Fibroblast of skin of right biceps (primary cell): ENCODE measurements at regions not wholly inside any gene's neighbourhood (a gene's known extent, or its start where the extent isn't known, plus 50 kb on each side); places are given as distances from the start of the nearest gene placed in this dataset.

Source experiments
- DNase-seq: peaks from one replicate; pipeline ENCODE4 v3.0.0-alpha.2; 2013

DNA sequence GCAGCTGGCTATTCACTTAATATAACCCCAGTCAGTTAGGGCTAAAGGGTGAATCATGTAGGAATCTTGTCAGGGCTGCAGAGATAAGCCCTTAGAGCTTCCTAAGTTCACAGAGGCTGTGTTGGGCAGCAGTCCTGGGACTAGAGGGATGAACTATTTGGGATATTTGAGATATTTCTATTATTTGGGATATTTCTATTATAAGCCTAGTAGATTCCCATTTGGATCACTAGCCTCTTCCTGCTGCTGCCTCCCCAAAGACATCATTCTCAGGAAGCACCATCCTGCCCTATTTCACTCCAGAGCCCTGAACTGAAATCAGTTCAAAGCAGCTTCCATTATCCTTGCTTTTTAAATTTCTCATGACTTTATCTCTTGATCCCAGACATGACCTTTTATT is 501.3 kb downstream of the NUF2 start:
- DNase-seq = no peak

DNA sequence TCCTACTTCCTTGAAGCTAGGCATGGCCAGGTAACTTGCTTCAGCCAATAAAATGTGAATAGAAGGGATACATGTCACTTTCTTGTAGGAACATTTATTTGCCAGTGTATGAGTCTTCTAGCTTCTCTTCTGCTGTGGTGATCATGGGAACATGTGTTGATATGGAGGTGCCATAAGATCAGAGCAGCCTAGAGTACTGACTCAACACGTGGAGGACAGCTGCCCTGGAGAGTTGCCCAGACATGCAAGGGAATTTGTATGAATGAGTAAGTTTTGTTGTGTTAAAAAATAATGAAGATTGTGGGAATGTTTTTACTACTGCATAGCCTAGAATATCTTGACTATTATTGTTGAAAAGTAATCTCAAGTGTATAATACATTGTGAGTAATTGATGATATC is 502.3 kb downstream of the NUF2 start:
- peak; percentile 93 for DNase-seq

DNA sequence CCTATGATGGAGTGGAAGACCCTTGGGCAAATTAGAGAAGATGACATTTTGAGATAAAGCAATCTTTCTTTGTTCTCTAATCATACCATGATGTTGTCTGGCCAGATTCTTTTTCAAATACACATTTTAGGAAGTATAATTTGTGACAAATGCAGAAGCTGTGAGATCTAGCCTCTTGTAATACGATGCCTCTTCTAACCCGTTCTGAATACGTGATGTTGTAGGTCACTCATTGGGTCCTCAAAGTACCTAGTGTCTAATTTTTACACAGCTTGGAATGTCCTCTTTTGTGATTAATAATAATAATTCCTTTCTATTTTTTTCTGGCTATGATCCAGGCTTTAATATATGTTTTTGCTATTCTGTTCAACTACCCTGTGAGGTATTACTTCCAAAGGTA is 502.7 kb downstream of the NUF2 start:
- no peak for DNase-seq

DNA sequence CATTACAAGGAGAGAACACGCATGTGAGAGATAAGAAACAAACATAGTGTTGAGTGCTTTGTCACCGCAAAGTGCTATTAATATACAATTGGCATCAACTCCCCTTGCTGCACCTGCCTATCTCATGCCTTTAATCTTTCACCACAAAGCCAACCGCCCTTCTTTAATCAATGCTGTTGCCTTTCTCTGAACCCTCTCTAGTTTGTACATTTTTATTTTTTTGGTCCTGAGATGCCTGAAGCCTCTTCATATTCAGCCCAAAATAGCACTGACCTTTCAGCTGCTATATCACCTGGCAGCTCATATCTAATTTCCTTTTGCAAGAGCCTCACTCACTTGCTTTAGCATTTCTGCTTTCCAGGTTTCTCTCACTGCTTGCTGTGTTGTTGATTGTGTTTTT is 504.7 kb downstream of the NUF2 start:
- no peak for DNase-seq

DNA sequence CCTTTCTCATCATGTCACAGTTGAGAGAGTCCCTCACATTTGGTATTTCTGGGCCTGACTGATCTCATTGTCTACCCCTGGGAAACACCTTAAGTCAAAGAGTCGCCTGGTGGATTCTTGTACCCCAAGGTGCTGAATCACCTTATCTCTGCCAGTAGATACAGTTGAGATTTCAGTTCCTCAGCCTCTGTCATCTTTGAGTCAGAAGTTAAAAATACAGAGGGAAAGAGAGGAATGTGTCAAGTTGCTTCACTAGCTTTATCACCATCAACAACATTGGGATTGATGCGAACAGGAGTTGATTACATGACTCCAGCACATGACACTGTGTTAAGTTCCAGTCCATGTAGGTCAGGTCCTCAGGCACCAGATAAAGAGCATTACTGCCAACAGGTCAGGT is 513.0 kb downstream of the NUF2 start:
- DNase-seq = peak; percentile 20

DNA sequence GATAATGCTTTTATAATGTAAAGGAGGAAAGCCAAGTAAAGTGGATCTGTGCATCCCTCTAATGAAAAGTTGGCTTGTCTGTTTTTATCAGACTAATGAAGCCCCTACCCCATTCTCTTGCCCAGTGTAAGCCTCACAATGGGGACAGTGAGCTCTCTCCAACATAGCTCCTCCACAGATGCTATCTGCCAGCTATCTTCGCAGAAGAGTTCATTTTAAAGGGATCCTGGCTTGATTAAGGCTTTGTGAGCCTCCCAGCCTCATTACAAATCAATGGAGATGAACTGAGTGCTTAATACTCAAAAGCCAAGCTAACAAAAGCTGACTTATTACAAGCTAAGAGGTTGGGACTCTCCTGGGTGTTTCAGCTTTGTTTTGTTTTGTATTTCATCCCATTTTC is 514.7 kb downstream of the NUF2 start:
- no peak for DNase-seq

DNA sequence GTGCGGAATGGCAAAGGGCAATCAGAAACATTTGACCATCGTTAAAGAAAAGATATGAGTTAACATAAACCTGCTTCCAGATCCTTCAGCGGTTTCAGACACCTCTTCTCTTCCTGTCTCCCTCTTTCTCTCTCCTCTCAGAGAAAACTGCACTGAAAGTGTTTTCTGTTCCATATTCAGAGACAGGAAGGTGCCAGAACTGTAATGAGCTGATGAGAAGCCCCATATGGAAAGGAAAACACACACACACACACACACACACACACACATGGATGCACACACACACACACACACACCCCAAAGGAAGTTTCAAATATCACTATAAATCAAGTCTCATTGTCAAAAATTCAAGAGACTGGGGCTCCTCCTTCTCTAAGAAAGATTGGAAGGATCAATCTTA is 515.5 kb downstream of the NUF2 start:
- no peak for DNase-seq

DNA sequence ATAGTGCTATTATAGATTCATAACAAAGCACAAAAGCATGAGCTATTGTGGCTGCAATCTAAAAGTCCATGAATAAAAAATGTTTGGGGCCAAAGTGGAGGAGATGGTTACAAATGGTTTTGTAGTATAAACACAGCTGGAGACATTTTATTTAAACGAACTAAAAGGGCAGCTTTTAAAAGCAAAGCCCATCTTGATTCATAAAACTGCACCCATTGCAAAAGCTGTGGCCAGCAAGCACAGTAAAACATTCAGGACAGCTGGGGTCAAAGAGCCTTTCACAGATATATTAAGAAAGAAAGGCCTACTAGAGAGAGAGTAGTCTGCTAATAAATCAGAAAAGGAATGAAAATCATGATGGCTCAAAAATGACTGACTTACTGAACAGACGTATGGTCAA is 520.8 kb downstream of the NUF2 start:
- DNase-seq = no peak

DNA sequence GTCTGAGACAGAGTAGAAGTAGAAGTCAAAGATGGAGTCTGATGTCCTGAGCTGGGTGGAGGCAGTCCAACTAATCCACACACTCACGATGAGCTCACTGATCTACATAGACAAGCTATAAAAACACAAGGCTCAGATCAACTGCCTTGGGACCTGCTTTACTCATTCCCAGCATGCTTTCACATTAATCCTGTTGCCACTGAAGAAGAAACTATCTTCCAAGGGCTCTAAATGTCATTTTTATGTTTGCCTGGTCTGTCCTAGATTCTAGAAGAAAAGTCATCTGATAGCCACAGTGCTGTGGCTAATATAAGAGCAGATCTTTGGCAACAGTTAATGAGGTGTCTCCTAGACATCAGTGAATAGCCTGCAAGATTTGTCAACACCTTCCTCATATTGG is 522.7 kb downstream of the NUF2 start:
- DNase-seq = peak; percentile 88

DNA sequence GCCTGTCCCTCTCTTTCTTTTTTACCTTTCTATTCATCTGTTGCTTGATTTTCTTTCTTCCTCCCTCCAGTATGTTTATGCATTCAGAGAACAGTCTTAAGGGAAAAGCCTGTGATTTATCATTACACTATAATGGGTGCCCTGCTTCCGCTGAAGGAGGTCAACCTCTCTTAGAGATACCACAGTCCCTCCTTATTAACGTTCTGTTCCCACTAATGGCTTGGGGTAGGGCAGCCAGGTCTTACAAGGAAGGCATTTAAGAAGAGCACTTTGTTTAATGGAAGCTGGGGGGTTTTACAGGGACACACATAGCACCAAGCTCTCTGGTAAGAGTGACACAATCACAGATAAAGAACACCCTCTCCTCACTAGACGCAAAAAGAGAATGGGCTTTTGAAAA is 523.5 kb downstream of the NUF2 start:
- DNase-seq = no peak

DNA sequence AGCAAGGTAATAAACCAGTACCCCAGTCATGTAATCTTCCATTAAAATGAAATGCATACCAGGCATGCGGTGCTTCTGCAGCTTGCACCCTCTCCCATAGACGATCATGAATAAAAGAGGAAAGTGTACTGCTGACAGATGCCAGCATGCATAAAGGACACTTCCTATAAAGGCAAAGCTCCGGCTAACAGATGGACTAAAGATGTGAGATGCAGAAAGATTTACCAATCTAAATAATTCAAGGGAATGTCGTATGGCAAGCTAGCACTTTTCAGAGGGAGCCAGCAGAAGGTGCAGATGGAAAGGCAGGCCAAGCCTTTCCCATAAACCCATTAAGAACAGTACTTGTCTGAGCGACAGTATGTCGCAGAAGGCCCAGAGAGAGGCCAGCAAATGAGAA is 542.0 kb downstream of the NUF2 start:
- DNase-seq = no peak

DNA sequence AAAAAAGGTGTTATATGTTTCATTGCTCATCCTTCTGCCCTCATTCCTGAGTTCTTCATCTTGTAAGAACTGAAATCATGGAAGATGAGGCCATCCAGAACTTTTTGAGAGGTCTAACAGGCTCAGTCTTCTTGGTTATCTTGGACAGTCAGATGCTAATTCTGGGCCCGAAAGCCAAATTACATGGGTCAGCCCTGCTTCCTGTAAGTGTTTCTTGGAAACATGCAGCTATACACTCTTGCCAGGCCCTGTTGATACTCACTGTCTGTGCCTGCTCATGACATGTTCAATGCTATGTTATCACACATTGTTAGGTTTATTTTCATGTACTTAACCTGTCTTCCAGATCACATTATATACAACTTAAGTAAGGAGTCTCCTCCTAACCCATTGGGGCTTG is 542.5 kb downstream of the NUF2 start:
- DNase-seq = no peak

DNA sequence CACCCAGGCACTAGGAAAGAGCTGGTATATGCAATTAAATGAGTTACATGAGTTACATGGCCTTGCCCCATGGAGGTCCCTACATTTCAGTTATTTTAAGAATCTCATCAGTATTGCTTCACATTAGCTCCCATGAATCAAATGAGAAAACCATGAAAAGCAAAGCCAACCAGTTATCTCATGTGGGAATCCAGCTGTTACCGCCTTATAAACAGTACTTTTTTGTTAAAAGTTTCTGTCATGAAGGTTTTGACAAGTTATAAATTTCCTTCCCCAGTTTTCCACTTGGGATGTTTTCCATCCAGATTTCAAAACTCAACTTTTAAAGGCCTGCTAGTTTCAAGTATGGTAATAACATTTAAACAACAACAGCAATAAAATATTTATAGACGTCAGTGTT is 544.8 kb downstream of the NUF2 start:
- DNase-seq = no peak

DNA sequence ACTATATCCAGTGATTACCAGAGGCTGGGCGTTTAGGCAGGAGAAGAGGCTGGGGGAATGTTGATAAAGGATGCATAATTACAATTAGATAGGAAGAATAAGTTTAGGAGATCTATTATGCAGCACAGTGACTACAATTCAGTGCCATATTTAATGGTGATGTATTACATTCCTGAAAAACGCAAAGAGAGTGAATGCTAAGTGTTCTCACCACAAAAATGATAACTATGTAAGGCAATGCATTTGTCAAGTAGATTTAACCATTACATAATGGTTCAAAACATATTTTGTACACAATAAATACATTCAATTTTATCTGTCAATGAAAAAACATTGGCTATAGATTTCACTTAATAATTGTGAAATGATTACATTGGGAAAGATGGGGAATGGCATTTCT is 548.9 kb downstream of the NUF2 start:
- DNase-seq = peak; percentile 81

DNA sequence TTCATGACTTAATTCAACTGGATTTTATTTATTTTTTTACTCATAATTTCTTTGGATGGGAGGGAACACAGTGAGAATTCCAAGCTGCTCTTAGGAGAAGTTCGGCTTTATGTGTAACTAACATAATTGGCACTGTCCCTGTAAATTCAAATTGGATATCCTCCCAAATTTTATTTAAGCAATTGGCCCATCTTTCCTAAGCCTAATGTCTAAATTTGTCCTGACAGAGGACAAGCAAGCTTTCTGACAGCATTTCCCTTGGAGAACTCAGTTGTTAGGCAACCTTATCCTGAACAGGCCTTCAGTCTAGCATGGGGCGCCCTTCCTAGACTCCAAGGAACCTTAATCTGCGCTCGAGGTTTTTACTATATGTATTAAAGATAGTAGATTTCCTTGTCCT is 550.3 kb downstream of the NUF2 start:
- DNase-seq = no peak

DNA sequence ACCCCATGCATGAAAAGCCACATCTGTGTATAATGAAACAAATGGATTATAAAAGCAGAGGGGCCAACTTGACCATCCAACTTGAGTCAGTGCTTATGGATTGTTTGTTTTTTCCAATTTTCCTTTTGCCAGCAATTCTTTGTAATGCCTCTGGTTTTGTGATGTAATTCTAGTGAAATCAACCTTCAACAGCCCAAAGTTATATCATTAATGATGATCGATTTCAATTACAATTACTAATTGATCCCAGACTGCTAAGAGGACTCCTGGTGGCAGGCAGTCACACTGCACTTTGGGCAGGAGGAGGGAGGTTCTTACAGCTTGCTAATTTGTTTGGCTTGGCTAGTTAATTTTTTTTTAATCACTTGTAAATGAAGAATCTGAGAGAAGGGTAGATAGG is 552.3 kb downstream of the NUF2 start:
- peak; percentile 20 for DNase-seq

DNA sequence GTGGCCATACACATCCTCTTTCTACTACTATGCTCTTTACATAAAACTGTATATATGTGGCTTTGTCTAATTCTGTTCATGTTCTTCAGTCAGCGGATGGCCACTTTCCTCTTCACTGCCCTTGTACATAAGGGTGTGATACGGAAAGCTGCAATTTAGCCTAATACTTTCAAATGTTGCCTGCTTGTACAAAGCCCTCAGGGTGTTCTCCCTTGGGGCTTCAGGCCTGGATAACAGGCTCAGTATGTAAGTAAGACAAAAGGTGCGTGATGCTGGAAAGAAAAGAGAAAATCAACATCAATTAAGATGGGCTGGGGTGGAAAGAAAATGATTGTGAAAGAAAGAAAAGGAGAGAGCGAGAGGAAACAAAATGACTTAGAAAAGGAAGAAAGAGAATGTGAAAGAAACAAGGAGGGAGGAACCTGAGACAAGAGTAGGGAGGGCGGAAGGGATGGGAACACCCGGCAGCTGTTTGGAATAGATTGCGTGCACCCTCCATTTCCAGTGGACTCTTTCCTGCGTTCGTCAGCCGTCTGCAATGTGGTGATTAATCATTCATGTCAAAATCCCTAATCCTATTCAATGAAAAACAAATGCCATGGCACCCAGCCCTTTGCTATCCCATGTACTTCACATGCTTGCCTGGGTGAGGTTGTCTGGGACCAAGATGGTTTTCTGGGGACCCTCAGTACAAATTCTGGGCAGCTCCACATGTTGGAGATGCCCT is 553.6 kb downstream of the NUF2 start:
- peak; percentile 96 for DNase-seq

DNA sequence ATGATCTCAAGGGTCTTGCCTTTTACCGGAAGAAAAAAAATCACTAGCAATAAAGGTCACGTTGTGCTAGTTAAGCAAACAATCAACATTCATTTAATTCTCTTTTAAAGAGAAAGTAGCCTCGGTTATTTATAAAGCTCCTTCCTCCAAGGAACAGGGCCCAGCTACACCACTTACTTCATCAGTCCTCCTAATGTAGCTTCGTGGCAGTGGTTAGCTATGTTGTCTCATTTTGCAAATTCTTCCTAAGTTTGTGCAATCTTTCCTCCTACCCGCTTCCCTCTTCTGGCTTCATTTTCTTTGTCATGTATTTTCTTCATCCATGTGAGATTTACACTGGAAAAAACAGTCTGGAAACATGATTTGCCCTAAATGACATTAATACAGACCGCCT is 554.2 kb downstream of the NUF2 start:
- DNase-seq = peak; percentile 85

DNA sequence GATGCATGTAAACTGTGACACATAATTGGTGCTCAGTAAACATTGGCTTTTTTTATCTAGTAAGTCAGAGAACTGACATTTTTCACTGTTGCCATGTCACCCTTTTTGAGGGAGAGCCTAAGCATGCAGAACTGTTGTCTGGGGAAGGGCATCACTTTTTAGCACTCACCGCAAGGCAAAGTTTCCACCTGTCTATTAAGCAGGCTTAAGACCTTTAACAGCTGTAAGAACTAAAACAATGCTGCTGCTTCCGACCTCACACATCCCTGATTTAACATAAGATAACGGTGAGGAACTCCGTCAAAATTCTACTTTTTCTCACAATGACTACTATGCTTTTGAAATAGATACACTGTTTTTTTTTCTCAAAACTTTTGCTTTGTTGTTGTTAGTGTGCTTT is 554.8 kb downstream of the NUF2 start:
- DNase-seq = peak; percentile 29

DNA sequence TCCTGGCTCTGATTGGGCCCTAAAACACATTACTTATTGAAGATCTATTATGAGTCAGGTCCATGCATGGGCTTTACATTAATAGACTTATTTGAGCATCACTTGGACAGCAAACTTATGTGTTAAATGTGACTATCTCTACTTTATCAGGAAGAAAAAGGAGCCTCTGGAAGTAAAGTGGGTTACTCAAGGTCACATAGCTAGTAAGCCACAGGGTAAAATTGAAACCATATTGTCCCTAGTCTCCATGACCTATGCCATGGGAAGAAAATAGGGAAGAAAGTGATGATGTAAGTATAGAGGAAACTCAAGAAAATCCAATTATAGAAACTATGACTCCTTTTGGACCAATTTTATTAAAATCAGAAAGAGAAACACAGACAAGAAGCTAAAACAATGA is 555.3 kb downstream of the NUF2 start:
- peak; percentile 87 for DNase-seq

DNA sequence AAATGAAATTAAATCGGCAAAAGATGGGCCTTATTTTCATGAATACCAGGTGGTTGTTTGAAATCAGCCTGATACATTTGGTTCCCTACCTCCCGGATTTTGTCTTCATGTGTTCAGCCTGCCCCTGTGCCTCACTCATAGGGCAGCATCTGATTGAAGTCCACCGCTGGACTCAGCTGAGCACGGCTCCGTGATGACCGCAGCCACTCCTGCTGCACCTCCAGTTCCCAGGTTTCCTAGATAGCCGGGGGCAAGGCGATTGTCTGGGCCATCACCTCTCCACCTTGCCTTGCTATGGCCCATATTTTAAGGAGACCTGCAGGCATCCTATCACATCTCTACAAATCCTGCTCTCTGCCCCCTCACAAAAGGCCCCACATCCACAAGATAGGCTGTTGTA is 563.8 kb downstream of the NUF2 start:
- DNase-seq = no peak

DNA sequence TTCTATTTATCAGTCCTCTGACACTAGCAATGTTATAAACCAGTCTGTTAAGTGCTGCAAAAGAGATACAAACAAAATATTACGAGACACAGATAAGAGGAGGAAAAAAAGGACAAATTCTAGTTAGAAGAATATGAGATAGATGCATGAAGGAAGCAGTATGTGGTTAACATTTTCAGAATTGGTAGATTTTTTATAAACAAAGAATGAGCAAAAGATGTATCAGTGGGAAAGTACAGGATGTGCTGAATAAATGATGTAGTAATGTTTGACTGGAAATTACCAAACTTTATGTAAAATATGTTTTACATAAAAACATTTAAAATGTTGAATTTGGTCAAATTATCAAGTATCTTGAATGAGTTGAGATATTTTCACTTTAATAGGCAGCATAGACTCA is 574.2 kb downstream of the NUF2 start:
- no peak for DNase-seq

DNA sequence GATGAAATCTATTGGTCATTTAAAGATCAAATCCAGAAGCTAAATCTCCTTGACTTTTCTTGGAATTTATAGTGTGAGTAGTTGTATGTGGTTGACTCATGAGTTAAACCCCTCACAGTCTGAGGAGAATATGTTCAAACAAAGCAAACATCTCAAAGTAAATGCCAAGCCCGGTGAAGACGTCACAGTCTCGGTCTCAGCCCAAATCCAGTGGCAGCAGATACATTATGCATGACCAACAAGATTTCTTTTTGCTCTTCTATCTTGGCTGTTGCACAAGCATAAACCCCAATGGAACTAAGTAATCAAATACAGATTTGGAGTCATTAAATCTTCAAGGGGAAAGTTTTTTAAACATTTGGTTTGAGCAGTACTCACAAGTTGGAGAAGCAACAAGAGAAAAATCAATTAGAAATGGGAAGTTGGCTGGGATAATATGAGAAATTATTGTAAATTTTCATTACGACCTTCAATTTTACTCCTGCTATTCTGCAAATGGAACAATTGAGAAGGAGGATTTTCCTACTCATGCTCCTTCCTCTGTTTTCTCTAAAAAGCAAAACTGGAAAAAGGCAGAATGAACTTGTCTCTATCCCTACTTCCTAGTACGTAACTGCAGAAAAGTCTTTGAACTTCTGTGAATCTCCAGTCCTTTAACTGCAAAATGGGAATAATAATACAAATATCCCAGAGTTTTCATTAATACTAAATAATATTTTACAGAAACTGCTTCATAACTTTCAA is 575.8 kb downstream of the NUF2 start:
- DNase-seq = peak; percentile 94

DNA sequence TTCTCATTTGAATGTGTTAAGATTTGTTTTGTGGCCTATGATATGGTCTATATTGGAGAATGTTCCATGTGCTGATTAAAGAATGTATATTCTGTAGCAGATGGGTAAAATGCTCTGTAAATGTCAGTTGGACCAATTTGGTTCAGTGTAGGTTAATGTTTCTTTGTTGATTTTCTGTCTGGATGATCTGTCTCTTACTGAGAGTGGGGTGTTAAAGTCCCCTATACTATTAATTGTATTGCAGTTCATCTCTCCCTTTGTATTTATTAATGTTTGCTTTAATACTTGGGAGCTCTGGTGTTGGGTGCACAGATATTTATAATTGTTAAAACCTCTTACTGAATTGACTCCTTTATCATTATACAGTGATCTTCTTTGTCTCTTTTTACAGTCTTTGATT is 584.5 kb downstream of the NUF2 start:
- DNase-seq = no peak
